Fibroblast of lung (primary cell): ENCODE measurements at regions not wholly inside any gene's neighbourhood (a gene's known extent, or its start where the extent isn't known, plus 50 kb on each side); places are given as distances from the start of the nearest gene placed in this dataset.

ENCODE experiments used
- DNase-seq, 2 donors: peaks; one replicate each; pipeline versions ENCODE4 v3.0.0 to v3.0.0-alpha.2; 2010; ENCODE audit warnings: low read depth in 2 of 2
- H2AFZ ChIP-seq: 2 replicates; pipeline ENCODE4 v1.5.1; 2012; ENCODE audit warnings: low read length, control low read depth, inconsistent platforms
- H3K27ac ChIP-seq: 2 replicates; pipeline ENCODE4 v1.5.1; 2011; ENCODE audit warnings: low read length, control low read depth; ENCODE audit not compliant: insufficient read depth
- H3K27me3 ChIP-seq: 2 replicates; pipeline ENCODE4 v1.5.1; 2011; ENCODE audit warnings: mild to moderate bottlenecking, low read length; ENCODE audit not compliant: control insufficient read depth, insufficient read depth
- H3K36me3 ChIP-seq: 2 replicates; pipeline ENCODE4 v1.5.1; 2011; ENCODE audit warnings: low read length; ENCODE audit not compliant: control insufficient read depth, insufficient read depth
- H3K4me1 ChIP-seq: 2 replicates; pipeline ENCODE4 v1.5.1; 2011; ENCODE audit warnings: low read length; ENCODE audit not compliant: control insufficient read depth, insufficient read depth; ENCODE audit errors: extremely low read depth
- H3K4me2 ChIP-seq: 2 replicates; pipeline ENCODE4 v1.5.1; 2011; ENCODE audit warnings: low read length, control low read depth; ENCODE audit not compliant: insufficient read depth; ENCODE audit errors: extremely low read depth
- H3K4me3 ChIP-seq, 4 experiments: fragments of 200-600 bp in 1 of 4; sonication (generic) in 1 of 4; replicated peaks in 1 of 4; 2 replicates each; pipeline ENCODE4 v1.5.1; 2011 to 2016; ENCODE audit warnings: low read length in 4 of 4, low read depth in 3 of 4, mild to moderate bottlenecking in 3 of 4, control low read depth in 2 of 4, inconsistent platforms in 1 of 4, mixed read lengths in 1 of 4; ENCODE audit not compliant: insufficient read depth in 1 of 4; ENCODE audit errors: control extremely low read depth in 1 of 4
- H3K79me2 ChIP-seq: 2 replicates; pipeline ENCODE4 v1.5.1; 2012; ENCODE audit warnings: mild to moderate bottlenecking, low read length, inconsistent platforms; ENCODE audit not compliant: control insufficient read depth, insufficient read depth
- H3K9ac ChIP-seq: 2 replicates; pipeline ENCODE4 v1.5.1; 2011; ENCODE audit warnings: mild to moderate bottlenecking, low read length, control low read depth; ENCODE audit not compliant: insufficient read depth
- H3K9me3 ChIP-seq: 2 replicates; pipeline ENCODE4 v1.5.1; 2012; ENCODE audit warnings: low read depth, low read length; ENCODE audit not compliant: control insufficient read depth, insufficient read depth
- H4K20me1 ChIP-seq: 2 replicates; pipeline ENCODE4 v1.5.1; 2011; ENCODE audit warnings: low read length; ENCODE audit not compliant: control insufficient read depth, insufficient read depth; ENCODE audit errors: extremely low read depth
- EZH2 ChIP-seq: IDR thresholded peaks from 2 replicates; pipeline ENCODE4 v1.5.1; 2012; ENCODE audit warnings: low read length, control low read depth, mild to moderate bottlenecking; ENCODE audit errors: missing control alignments
- TF ChIP-seq, protein P1 (sequence below), 2 donors: IDR thresholded peaks in 1 of 2; conservative IDR thresholded peaks in 1 of 2; 1 replicate in 1 of 2; 2 replicates in 1 of 2; pipeline ENCODE4 v1.5.1; 2011 to 2012; ENCODE audit warnings: low read length in 2 of 2, control low read depth in 1 of 2, inconsistent platforms in 1 of 2, low read depth in 1 of 2, mild to moderate bottlenecking in 1 of 2

- Histone ChIP-seq H3K4me1 (no peaks in the 10 kb centered on the region), H3K27ac (no peak overlapping the region), H3K4me3 (no peak overlapping the region), H3K4me2 (no peak overlapping the region), H3K9ac (no peak overlapping the region), H3K27me3 (no peaks in the 10 kb centered on the region), H3K36me3 (no peaks in the 10 kb centered on the region), H3K79me2 (no peaks in the 10 kb centered on the region), H3K9me3 (no peaks in the 10 kb centered on the region), H2AFZ (no peak overlapping the region), H4K20me1 (no peaks in the 10 kb centered on the region)
- no peak for DNase-seq
- no peak for TF ChIP-seq EZH2
- TF ChIP-seq, protein P1, sequence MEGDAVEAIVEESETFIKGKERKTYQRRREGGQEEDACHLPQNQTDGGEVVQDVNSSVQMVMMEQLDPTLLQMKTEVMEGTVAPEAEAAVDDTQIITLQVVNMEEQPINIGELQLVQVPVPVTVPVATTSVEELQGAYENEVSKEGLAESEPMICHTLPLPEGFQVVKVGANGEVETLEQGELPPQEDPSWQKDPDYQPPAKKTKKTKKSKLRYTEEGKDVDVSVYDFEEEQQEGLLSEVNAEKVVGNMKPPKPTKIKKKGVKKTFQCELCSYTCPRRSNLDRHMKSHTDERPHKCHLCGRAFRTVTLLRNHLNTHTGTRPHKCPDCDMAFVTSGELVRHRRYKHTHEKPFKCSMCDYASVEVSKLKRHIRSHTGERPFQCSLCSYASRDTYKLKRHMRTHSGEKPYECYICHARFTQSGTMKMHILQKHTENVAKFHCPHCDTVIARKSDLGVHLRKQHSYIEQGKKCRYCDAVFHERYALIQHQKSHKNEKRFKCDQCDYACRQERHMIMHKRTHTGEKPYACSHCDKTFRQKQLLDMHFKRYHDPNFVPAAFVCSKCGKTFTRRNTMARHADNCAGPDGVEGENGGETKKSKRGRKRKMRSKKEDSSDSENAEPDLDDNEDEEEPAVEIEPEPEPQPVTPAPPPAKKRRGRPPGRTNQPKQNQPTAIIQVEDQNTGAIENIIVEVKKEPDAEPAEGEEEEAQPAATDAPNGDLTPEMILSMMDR (conservative IDR thresholded peaks at IDR 0.05 in 1 of 2, IDR thresholded peaks at IDR 0.05 in 1 of 2; ENCODE audit: low read depth in 1 of 2, low read length in 2 of 2), result no peak
Observed at GRCh38 chr3:90039994-90040393, 932.6 kb downstream of the EPHA3 start.

- no peak overlapping the region for H3K9ac ChIP-seq
- no peaks in the 10 kb centered on the region for H3K79me2 ChIP-seq
- no peak overlapping the region for H2AFZ ChIP-seq
- no peak overlapping the region for H3K4me2 ChIP-seq
- no peak overlapping the region for H3K4me3 ChIP-seq
- H3K36me3 ChIP-seq, result no peaks in the 10 kb centered on the region
- H4K20me1 ChIP-seq, result no peaks in the 10 kb centered on the region
- no peak for DNase-seq
- H3K27me3 ChIP-seq, result no peaks in the 10 kb centered on the region
- TF ChIP-seq, protein P1 (conservative IDR thresholded peaks at IDR 0.05 in 1 of 2, IDR thresholded peaks at IDR 0.05 in 1 of 2; ENCODE audit: low read depth in 1 of 2, low read length in 2 of 2), result no peak
- TF ChIP-seq EZH2, result no peak
- H3K4me1 ChIP-seq, result no peaks in the 10 kb centered on the region
- H3K27ac ChIP-seq, result no peak overlapping the region
- no peaks in the 10 kb centered on the region for H3K9me3 ChIP-seq
Observed at GRCh38 chr3:90040554-90040953, 933.1 kb downstream of the EPHA3 start.

DNA sequence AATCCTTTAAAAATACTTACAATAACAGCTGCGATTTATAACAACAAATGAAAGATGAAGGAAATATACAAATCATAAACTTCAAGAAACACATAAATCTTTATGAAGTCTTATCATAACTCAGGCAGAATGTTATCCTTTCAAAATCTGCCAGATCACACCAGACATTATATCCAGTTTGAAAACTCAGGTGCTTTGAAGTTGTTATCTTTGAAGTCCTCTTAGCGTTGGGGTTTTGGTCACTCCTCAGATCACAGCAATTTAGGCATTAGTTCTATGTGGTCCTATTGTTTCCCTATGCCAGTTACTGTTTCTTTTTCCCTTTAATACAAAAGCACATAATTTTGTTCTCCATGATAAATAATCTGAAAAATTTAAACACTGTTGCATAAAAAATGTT lies 934.6 kb downstream of the EPHA3 start:
- no peak overlapping the region for H2AFZ ChIP-seq
- no peaks in the 10 kb centered on the region for H3K79me2 ChIP-seq
- no peak overlapping the region for H3K4me3 ChIP-seq
- H4K20me1 ChIP-seq, result no peaks in the 10 kb centered on the region
- H3K4me1 ChIP-seq, result no peaks in the 10 kb centered on the region
- no peaks in the 10 kb centered on the region for H3K27me3 ChIP-seq
- DNase-seq, result no peak
- no peak overlapping the region for H3K4me2 ChIP-seq
- H3K9ac ChIP-seq, result no peak overlapping the region
- TF ChIP-seq EZH2, result no peak
- TF ChIP-seq, protein P1 (conservative IDR thresholded peaks at IDR 0.05 in 1 of 2, IDR thresholded peaks at IDR 0.05 in 1 of 2; ENCODE audit: low read depth in 1 of 2, low read length in 2 of 2), result no peak
- no peaks in the 10 kb centered on the region for H3K36me3 ChIP-seq
- no peaks in the 10 kb centered on the region for H3K9me3 ChIP-seq
- H3K27ac ChIP-seq, result no peak overlapping the region
